Right lobe of liver (tissue), 4 donors: ENCODE measurements at regions not wholly inside any gene's neighbourhood (a gene's known extent, or its start where the extent isn't known, plus 50 kb on each side); places are given as distances from the start of the nearest gene placed in this dataset.

Experiments
- POLR2A ChIP-seq: fragments of 450-650 bp; IDR thresholded peaks from one replicate; pipeline ENCODE4 v1.6.1; 2017; ENCODE audit warnings: antibody characterized with exemption, mild to moderate bottlenecking
- TF ChIP-seq, protein P1 (sequence below), 4 donors: fragments of 200-600 bp in 3 of 4; fragments of 450-650 bp in 1 of 4; IDR thresholded peaks; one replicate each; pipeline versions ENCODE4 v1.5.1 to v1.8.0; 2016 to 2022; ENCODE audit warnings: antibody characterized with exemption in 4 of 4, mild to moderate bottlenecking in 2 of 4
- donor health status: DM: no; HTN: no; CAD: no.
- donor health status: DM: no; HTN: no; CAD: no.
- donor health status: DM: no; HTN: yes; CAD: no.

DNA sequence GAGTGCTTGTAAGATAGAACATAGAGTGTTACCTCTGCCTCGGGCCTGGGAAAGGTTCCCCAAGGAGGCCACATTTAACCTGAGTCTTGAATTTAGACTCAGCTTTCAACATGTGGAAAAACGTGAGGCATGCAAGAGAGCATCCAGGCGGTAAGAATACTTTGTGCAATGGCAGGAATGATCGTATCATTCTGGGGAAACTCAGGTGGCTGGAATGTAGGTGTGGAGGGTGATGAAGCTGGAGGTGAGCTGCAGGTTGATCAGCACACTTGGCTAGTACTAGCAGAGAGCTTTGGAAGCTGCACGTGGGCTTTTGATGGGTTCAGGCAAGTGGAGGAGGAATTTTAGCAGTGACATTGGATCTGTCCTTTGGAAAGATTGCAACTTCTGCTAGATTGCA is 270.3 kb upstream of the RAG2 start:
- TF ChIP-seq, protein P1, sequence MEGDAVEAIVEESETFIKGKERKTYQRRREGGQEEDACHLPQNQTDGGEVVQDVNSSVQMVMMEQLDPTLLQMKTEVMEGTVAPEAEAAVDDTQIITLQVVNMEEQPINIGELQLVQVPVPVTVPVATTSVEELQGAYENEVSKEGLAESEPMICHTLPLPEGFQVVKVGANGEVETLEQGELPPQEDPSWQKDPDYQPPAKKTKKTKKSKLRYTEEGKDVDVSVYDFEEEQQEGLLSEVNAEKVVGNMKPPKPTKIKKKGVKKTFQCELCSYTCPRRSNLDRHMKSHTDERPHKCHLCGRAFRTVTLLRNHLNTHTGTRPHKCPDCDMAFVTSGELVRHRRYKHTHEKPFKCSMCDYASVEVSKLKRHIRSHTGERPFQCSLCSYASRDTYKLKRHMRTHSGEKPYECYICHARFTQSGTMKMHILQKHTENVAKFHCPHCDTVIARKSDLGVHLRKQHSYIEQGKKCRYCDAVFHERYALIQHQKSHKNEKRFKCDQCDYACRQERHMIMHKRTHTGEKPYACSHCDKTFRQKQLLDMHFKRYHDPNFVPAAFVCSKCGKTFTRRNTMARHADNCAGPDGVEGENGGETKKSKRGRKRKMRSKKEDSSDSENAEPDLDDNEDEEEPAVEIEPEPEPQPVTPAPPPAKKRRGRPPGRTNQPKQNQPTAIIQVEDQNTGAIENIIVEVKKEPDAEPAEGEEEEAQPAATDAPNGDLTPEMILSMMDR (IDR thresholded peaks at IDR 0.05), result no peak
- TF ChIP-seq POLR2A, result no peak
